ENCODE measurements at regions not wholly inside any gene's neighbourhood (a gene's known extent, or its start where the extent isn't known, plus 50 kb on each side); places are given as distances from the start of the nearest gene placed in this dataset.

DNA sequence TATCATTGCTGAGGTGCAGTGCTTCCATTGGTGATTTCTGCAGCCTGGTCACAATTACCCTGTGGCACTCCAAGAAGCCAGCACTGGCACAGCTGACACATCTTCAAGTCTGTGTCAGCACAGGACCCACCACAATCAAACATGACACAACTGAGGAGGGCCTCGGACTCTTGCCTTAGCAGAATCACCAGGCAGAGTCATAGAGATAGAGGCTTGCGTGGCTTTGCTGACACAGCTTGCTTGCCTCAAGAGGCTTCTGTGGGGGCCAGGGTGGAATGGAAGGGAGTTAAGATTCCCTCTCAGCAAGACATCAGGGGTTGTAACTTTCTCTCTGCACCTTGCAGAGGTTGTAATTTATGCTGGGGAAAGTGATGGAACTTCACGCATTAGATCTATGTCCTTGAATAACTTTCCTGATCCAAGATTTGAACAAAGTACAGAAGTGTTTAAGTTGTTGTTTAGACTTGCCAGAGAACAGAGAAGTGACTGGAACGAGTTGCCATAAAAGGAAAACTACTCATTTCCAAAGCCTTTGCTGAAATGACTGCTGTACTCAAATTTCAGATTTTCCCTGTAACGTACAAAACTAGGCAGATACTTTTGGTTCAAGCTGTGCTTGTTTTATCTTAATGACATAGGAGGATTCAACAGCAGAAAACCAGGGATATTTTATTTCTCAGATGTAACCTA lies 170.7 kb downstream of the DIPK2A start:
- no peak for FAIRE-seq

DNA sequence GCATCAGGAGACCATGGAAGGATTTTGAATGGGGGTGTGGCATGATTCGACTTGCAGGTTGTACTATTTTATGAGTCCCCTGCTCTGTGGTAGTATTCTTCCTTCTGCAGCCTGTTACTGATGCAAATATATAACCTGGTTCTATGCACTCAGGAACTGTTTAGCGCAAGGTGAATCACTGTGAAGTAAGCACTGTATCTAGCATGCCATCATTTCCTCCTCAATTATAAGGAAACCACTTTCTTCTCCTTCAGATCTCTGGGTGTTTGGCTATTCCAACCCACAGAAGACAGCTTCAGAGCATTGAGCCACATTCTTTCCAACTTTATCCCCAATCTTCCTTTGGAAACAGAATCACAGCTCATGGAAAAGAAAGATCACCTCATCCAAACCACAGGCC lies 176.7 kb downstream of the DIPK2A start:
- FAIRE-seq, result no peak

DNA sequence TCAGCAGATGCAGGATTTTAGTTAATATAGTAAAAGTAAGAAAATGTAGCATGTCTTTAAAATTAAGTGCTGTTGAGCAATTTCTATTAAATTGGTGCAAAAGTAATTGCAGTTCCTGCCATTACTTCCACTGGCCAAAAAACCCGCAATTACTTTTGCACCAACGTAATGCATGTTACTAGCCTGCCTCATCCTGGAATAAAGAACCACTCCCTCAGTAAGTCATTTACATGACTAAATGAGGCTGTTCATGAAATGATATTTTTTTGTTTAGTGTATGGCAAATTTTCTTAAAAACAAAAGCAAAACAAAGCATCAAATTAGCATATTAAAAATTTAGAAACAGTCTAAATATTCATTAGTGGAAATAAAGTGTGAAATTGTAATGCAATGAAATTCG lies 180.4 kb downstream of the DIPK2A start:
- no peak for FAIRE-seq

DNA sequence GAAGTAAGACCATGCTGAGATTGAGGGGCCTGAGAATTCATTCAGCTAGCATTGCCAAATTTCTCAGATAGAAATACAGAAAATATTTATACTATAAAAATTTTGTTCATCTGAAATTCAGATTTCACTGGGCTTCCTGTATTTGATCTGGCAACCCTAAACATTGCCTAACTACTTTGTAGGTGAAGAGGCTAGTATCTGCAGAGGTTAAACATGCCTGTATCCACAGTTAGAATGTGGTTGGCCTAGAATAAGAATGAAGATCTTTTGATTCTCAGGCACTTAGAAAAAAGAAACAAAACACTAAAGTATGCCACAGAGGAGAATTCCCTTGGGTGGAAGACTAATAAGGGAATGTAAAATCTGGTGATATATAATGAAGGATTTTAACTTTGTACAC lies 189.0 kb downstream of the DIPK2A start:
- no peak for FAIRE-seq

DNA sequence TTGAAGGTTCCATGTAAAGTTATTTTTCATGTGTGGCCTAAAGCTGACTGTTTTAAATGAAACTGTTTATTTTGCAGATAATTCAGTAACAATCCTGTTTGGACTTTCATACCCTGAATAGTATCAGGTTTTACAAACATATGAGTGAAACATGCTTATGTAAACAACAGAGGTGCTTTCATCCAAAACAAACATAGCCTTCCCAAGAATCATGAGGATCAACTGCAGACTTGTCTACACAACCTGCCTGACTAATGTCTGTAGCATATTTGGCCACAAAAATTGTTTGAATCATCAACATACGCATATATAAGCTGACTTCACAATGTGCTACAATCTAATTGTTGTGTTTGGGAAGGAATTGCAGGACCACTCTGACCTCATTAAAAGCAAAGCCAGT lies 190.4 kb downstream of the DIPK2A start:
- FAIRE-seq, result no peak

DNA sequence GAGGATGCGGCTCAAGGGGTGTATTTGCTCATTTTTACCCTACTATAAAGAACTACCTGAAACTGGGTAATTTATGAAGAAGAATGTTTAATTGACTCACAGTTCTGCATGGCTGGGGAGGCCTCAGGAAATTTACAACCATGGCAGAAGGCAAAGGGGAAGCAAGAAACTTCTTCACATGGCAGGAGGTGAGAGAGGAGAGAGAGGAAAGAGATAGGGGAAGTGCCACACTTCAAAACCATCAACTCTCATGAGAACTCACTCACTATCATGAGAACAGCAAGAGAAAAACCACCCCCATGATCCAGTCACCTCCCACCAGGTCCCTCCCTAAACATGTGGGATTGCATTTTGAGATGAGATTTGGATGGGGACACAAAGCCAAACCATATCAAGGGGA lies 192.7 kb downstream of the DIPK2A start:
- no peak for FAIRE-seq

DNA sequence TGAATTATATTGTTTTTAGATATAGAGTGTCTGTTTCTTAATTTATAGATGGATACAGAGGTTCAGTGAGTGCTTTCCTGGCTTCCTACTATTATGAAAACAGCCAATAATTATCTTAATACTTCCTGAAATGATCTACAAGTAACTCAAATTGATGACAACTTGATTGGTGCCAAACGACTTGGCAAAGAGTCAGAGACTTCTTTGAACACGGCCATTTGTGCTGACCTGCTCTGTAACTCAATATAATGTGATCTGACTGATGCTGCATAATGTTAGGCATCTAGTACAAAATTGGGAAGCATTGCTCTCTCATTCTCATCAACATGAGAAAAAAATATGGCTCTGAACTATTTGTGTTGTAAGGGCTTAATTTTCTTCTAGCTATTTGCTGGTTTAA lies 193.9 kb downstream of the DIPK2A start:
- FAIRE-seq, result no peak

DNA sequence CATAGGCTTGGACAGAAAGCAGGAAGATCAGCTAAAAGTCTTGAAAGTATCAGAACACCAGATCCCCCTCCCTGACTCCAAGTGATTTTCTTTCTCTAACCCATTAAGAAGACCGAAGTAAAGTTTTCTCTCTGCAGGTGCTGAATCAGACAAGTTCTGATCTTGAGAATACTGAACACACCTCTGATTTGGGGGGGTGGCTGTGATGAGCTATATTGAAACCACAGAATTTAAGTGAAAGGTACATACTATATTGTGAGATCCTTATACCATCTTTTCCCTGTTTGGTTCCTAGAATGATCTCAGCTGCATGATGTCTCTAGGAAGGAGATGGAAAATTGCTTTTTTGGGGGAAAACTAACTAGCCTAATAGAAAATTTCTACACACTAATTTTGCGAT lies 196.0 kb downstream of the DIPK2A start:
- no peak for FAIRE-seq

DNA sequence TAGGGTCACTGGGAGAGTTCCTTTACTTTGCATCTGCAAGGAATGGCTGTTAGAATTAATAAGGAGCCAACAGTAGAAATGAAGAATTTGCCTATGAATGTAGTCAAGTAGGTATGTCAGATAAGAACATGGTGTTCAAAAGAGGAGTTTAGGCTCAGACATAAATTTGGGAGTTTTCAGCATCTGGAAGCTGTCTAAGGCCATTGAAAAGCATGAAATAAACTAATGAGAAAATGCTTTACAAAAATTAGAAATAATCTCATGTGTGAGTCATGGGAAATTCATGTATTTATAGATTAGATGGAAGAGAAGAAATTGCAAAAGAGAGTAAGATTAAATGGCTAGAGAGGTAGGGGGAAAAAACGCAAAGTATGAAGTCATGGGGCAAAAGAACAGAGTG lies 201.9 kb downstream of the DIPK2A start:
- no peak for FAIRE-seq

DNA sequence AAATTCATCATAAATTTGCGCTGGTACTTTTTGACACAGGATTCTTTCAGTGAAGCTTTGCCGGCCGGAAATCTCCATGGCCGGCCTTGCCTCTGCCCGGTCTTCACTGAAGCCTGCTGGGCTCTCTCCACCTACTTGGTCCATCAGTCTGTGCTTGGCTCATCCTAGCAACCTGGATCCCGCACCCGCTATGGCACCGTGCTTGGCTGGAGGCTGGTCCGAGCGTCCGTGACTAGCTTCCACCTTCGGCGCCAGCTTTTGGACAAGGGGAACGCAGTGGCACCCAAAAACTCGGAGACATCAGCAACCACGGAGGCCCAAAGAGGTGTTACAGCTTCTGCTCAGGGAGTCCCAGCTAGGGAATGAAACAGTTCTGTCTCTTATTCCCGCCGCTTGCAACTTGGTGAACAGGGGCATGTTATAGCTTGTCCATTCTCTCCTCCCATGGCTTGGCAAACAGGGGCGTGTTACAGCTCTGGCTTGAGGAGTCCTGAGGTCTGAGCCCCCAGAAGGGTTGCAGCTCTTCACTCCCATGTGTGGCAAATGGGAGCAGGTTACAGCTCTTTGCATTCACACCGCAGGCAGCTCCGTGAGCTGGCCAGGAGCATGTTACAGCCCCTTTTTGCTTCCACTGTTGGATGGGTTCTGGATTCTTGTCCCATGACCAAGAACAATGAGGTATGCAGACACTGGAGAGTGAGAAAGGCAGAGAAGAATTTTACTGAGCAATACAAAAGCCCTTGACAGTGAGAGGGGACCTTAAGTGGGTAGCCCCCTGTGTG lies 204.2 kb downstream of the DIPK2A start:
- FAIRE-seq, result no peak

DNA sequence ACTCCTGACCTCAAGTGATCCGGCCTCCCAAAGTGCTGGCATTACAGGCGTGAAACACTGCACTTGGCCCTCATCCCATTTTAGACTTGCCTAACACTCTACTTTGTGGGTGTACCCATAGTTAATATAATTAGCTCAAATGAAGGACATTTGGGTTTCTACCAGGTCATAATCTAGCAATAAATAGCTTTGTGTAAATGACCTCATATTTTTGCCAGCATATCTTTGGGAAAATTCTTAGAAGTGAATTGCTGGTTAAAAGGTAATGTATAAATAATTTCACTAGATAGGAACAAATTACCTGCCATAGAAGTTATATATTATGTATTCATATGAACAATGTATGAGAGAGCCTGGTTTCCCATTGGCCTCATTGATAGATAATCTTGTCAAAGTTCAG lies 206.0 kb downstream of the DIPK2A start:
- FAIRE-seq, result no peak

DNA sequence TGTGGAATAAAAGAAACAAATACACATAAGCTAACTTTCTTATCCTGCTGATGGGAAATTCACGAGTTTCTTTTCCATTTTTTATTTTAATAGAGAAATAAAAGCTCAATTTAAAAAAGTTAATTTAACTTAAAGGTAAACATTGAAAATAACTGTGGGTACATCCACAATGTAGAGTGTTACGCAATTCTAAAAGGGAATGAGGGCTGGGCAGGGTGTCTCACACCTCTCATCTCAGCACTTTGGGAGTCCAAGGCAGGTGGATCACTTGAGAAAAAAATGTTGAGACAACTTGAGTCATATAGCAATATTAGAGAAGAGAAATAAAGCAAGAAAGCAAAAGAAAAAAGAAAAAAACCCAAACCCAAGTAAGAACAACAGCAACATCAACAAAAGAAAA lies 207.0 kb downstream of the DIPK2A start:
- FAIRE-seq, result no peak

DNA sequence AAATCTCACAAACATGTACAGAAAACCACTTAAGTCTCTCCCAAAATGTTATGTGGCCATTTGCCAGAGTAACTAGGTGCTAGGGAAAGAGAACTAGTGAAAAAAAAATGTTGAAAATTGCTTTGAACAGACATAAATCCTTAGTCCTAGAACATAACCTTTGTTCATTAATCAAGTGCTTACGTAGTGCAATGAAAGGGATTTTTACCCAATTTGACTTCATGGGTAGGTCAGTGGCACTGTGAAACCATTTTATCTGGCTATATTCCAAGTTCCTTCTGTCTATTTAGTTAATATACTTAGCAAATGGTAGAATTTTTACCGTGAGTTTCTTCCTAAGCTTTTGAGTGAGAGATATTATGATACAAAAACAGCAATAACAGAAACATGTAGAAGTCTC lies 209.4 kb downstream of the DIPK2A start:
- no peak for FAIRE-seq

DNA sequence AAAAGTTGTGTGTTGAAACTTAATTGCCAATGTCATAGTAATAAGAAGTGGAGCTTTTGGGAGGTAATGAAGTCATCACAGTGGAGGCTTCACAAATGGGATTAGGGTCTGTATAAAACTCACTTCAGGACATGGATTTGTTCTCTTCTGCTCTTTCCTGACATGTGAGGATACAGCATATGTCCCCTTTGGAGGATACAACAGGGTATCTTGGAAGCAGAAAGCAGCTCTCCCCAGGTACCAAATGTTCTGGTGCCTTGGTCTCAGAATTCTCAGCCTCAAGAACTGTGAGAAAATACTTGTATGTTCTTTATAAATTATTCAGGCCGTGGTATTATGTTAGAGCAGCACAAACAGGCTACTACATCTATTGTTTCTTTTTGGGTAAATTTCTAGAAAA lies 210.9 kb downstream of the DIPK2A start:
- no peak for FAIRE-seq

DNA sequence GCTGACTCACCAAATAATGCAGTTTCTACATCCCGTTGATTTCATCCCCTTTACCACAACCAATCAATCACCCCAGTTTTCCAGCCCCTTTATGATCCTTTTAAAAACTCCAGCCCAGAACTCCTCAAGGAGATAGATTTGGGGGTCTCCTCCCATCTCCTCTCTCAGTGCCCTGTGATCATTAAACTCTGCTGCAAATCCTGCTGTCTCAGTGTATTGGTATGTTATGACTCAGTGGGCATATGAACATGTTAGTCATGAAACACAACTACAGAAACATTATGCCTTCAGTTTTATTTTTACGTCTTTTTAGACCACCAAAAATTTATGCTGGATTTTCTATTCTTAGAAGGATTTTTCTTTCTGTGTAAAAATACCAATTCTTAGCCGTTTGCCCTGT lies 213.7 kb downstream of the DIPK2A start:
- no peak for FAIRE-seq

DNA sequence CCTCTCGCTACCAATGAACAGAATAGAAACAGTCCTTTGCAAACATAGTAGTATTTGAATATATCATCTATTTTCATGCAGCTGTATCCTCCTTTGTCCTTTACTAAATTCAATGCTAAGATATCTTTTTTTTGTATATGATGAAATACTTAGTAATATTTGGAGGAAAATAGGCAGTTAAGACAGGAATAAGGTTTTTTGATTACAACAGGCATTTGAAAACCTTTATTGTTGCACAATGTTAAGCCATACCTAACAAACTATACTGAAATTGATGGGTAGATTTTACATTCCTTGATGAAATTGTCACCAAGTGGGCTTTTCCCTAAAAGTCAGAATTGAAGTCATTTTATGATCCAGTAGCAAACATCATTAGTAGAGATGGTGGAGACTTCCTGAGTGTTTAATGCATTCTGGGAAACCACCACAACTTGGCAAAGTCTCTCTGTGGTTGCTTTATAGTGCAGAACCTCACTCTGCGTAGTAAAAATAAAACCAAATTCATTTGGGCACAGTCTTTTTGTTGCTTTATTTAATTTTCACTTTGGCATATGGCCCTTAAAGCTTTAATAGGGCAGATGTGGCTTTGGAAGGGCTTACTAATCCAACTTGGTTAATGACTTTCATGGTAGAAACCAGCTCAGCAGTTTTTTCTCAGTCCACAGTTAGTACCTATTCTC lies 216.0 kb downstream of the DIPK2A start:
- FAIRE-seq, result no peak

DNA sequence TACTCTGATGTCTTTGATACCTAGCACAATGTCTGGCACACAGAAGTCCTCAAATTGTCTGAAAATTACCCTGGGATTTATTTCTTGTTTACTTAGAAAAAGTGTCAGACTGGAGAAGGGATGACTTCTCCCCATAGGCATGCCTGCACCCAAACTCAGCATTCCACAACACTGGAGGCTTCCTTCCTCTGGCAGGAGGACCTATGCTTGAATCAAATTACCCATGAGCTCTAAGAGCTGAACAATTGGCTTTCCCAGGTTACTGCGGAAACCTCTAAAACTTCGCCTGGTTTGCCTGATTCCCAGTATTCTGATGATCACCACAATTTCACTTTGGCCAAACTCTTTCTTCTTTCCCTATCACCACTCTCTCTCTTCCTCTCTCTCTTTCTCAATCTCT lies 217.4 kb downstream of the DIPK2A start:
- FAIRE-seq, result no peak

DNA sequence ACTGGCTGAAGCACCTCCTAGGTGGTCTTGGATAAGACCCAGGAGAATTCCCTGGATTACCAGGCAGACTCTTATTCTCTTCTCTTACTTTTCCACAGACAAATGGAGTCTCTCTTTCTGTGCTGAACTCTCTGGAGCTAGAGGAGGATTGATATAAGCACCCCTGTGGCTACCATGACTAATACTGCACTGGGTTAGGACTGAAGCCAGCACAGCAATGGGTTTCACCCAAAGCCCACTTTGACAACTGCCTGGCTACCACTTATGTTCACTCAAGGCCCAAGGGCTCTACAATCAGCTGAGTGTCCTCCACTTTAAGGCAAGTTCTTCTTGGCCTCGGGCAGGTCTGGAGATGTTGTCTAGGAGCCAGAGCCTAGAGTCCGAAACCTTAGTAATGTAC lies 225.5 kb downstream of the DIPK2A start:
- FAIRE-seq, result no peak

DNA sequence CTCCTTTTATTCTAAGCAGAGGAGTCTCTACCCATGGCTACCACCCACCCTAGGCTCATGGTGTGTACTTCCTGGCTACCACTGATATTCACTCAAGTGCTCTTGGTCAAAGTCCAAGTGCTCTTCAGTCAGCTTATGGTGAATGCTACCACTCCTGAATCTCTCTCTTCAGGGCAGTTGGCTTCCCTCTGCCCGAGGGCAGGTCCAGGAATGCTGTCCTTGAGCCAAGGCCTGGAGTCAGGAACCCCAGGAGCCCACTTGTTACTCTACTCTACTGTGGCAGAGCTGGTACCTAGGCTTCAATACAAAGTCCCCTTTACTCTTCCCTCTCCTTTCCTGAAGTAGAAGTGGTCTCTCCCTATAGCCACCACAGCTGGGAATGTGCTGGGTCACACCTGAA lies 226.0 kb downstream of the DIPK2A start:
- no peak for FAIRE-seq

DNA sequence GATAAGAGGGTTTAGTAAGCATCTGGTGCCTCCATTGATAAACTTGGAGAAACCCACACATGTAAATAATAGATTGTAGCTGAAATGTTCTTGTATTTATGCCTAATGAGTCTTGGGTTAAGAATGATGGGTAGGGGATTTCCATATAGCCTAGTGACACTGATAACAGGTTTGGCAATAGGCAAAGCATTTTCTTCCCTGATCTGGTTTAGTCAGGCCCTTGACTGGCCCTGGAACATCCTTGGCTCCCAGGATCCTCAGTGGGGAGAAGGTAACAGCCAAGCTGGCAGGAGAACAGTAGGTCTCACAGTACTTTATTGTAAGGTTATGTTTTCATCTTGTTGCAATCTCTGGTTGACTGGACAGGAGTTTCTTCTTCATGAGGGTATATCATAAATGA lies 228.4 kb downstream of the DIPK2A start:
- no peak for FAIRE-seq

DNA sequence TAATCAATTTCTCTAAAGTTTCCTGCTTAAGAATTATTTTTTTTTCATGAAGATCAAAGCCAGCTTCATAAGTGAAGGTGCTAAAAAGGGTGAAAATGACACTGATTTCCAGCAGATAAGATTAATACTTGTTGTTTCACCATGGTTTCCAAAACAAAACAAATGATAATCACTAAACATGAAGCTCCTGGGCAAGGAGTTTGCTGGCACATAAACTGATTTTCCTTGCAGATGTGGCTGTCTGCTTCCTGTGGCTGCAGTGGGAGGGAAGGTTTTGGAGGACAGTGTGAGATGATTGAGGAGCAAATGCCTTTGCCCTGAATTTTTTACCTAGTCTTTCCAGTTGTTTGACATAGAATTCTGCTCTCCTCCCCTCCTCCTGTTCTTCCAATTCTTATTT lies 228.8 kb downstream of the DIPK2A start:
- no peak for FAIRE-seq

DNA sequence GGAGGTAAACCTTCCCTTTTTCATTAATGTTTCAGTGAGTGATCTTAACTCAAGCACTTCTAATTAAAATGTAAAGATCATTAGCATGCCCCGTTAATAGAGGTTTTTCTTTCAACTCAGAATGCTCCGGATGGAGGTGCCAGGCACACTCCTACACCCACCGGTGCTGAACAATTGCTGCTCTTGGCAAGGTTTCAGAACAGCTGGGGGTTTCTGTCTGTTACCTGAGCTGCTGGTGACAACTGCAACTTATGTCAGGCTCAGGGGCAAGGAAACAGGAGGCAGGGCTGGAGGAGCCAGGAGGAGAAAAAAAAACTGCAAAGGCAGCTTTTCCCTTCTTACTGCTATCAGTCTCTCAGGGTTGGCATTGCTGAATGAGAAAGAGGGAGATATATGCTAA lies 250.1 kb downstream of the DIPK2A start:
- FAIRE-seq, result no peak

DNA sequence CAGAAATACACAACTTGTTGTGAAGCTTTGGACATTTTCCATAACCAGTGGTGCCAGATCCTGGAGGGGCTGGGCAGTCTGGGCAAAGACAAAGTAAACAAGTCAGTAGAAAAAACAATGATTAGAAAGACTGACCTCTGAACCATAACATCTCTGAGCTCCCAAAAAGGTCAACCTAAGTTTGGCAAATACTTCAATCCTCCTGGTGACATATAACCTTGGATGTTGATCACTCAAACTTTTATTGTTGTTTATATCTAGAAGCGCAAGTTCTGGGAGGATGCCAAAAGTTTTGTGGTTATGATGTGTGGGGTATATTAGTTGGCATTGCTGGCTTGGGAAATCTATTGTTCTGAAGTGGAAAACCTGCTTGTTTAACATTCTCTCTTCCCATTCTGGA lies 257.7 kb downstream of the DIPK2A start:
- FAIRE-seq, result no peak

DNA sequence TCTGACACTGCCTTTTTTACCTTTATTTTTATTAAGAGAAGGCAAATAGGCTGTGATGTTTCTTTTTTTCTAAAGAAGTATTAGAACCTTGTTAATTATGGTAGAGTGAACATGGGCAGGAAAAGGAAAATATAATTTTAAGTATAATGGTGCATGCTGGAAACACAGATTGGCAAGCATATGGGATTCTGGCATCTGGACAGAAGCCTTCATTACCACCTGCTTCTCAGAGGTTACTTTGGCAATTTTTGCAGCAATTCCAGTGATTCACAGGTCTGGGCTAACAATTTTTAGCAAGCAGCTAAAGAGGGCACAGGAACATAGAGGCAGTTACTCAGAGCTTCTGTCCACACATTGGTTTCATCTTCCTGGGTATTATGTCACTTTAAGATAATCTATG lies 258.3 kb downstream of the DIPK2A start:
- FAIRE-seq, result no peak
